HG02852 (cell line): ENCODE measurements at regions not wholly inside any gene's neighbourhood (a gene's known extent, or its start where the extent isn't known, plus 50 kb on each side); places are given as distances from the start of the nearest gene placed in this dataset.
"Not testable (repeated sequence)": the region's sequence is repeated elsewhere in the genome, so short reads cannot be mapped to it uniquely, and the experiment has no call there.

Source experiments
- ATAC-seq: cut with Tn5 transposase; IDR thresholded peaks from one replicate; pipeline ENCODE4 v1.9.1; 2021; ENCODE audit warnings: mild to moderate bottlenecking, moderate library complexity; ENCODE audit not compliant: unreplicated experiment

- ATAC-seq = no peak
Observed at GRCh38 chr7:113320419-113320818, 202.1 kb upstream of the SMIM30 start.

- no peak for ATAC-seq
Observed at GRCh38 chr7:113314594-113314993, 196.2 kb upstream of the SMIM30 start.

- no peak for ATAC-seq
Observed at GRCh38 chr7:113308399-113308798, 190.0 kb upstream of the SMIM30 start.

- ATAC-seq = no peak
Observed at GRCh38 chr7:113307147-113307546, 188.8 kb upstream of the SMIM30 start.

GRCh38 chr7:113306302-113306701 is 187.9 kb upstream of the SMIM30 start:
- no peak for ATAC-seq

- ATAC-seq = no peak
Observed at GRCh38 chr7:113304104-113304503, 185.8 kb upstream of the SMIM30 start.

- ATAC-seq = not testable (repeated sequence)
Observed at GRCh38 chr7:113303388-113303787, 185.0 kb upstream of the SMIM30 start.

GRCh38 chr7:113301983-113302382 is 183.6 kb upstream of the SMIM30 start:
- no peak for ATAC-seq

GRCh38 chr7:113301141-113301540 is 182.8 kb upstream of the SMIM30 start:
- no peak for ATAC-seq

GRCh38 chr7:113299748-113300147 is 181.4 kb upstream of the SMIM30 start:
- no peak for ATAC-seq

GRCh38 chr7:113298501-113298900 is 180.1 kb upstream of the SMIM30 start:
- no peak for ATAC-seq

- no peak for ATAC-seq
Observed at GRCh38 chr7:113294750-113295149, 176.4 kb upstream of the SMIM30 start.

- ATAC-seq = no peak
Observed at GRCh38 chr7:113292105-113292504, 173.8 kb upstream of the SMIM30 start.

GRCh38 chr7:113291058-113291457 is 172.7 kb upstream of the SMIM30 start:
- ATAC-seq = no peak

- peak; percentile 64 for ATAC-seq
Observed at GRCh38 chr7:113289140-113289740, 170.9 kb upstream of the SMIM30 start.

- no peak for ATAC-seq
Observed at GRCh38 chr7:113285411-113285810, 167.1 kb upstream of the SMIM30 start.

GRCh38 chr7:113283861-113284260 is 165.5 kb upstream of the SMIM30 start:
- ATAC-seq = no peak

GRCh38 chr7:113282875-113283274 is 164.5 kb upstream of the SMIM30 start:
- ATAC-seq = peak; percentile 70

- no peak for ATAC-seq
Observed at GRCh38 chr7:113281223-113281622, 162.9 kb upstream of the SMIM30 start.

GRCh38 chr7:113279256-113279655 is 160.9 kb upstream of the SMIM30 start:
- no peak for ATAC-seq

GRCh38 chr7:113270790-113271189 is 152.4 kb upstream of the SMIM30 start:
- no peak for ATAC-seq

- not testable (repeated sequence) for ATAC-seq
Observed at GRCh38 chr7:113269592-113269991, 151.2 kb upstream of the SMIM30 start.

GRCh38 chr7:113268757-113269156 is 150.4 kb upstream of the SMIM30 start:
- ATAC-seq = no peak
